ENCODE measurements at regions not wholly inside any gene's neighbourhood (a gene's known extent, or its start where the extent isn't known, plus 50 kb on each side); places are given as distances from the start of the nearest gene placed in this dataset.

GRCh38 chr2:729376-729861, 52.2 kb upstream of the TMEM18 start:
- DNase-seq (ENCODE audit: low spot score): no peak
- FAIRE-seq: no peak

DNA sequence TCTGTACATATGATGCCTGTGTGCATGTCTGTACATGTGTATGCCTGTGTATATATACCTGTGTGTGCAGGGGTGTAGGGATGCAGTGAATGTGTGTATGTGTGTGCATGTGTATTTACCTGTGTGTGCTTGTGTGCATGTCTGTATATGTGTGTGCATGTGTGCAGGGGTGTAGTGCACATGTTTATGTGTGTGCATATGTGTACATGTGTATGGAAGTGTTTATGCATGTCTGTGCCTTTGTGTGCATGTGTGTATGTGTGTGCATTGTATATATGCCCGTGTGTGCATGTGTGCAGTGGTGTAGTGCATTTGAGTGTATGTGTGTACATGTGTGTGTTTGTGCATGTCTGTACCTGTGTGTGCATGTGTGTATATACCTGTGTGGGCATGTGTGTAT, 51.0 kb upstream of the TMEM18 start:
- FAIRE-seq: no peak

DNA sequence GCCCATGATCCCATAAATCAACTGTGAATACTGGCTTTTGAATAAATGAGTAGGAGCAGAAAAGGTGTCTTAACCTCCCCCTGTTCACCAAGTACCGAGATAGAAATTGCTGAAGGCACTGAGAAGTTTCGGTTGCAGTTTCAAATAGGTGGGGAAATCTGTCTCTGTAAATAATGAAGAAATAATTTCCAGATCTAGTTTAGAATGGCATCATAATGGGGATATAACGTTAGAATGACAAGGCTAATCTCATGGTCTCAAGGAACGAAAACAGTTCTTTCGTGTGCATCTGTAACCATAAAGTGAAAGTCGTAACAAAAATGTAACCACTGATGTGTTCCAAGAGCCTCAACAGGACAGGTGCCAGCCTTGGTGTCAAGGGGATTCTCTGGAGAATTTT, 49.9 kb upstream of the TMEM18 start:
- DNase-seq (ENCODE audit: low spot score) (no peak), FAIRE-seq (no peak)

More for the DNA sequence above, 51.0 kb upstream of the TMEM18 start:
- DNase-seq (ENCODE audit: low spot score): no peak
